Chondrocyte (in vitro differentiated cells): ENCODE measurements at regions not wholly inside any gene's neighbourhood (a gene's known extent, or its start where the extent isn't known, plus 50 kb on each side); places are given as distances from the start of the nearest gene placed in this dataset.

Source experiments
- DNase-seq: peaks from one replicate; pipeline ENCODE4 v3.0.0; 2021; ENCODE audit warnings: mixed read lengths, low spot score
- H3K27ac Mint-ChIP-seq: one replicate; pipeline ENCODE4 v1.8.0; 2021; ENCODE audit warnings: mild to moderate bottlenecking, moderate library complexity, mixed read lengths; ENCODE audit not compliant: unreplicated experiment
- H3K27me3 Mint-ChIP-seq: 2 replicates; pipeline ENCODE4 v1.8.0; 2021; ENCODE audit warnings: low read depth, mixed read lengths
- H3K36me3 Mint-ChIP-seq: 2 replicates; pipeline ENCODE4 v1.8.0; 2021; ENCODE audit warnings: low read depth, mixed read lengths
- H3K4me1 Mint-ChIP-seq: 2 replicates; pipeline ENCODE4 v1.8.0; 2021; ENCODE audit warnings: low read depth, mild to moderate bottlenecking, mixed read lengths
- H3K4me3 Mint-ChIP-seq: one replicate; pipeline ENCODE4 v1.8.0; 2021; ENCODE audit warnings: mild to moderate bottlenecking, moderate library complexity, mixed read lengths; ENCODE audit not compliant: unreplicated experiment
- H3K9me3 Mint-ChIP-seq: 2 replicates; pipeline ENCODE4 v1.8.0; 2021; ENCODE audit warnings: low read depth, mixed read lengths
- CTCF ChIP-seq: fragments of 200-600 bp; sonication (generic); IDR thresholded peaks from 2 replicates; pipeline ENCODE4 v1.5.0; 2021; ENCODE audit warnings: antibody characterized with exemption, mild to moderate bottlenecking, moderate library complexity

GRCh38 chr1:201736707-201737320 is 92.1 kb upstream of the IPO9 start:
- TF ChIP-seq CTCF: no peak
- Mint-ChIP-seq H3K27ac (peak overlapping the region; percentile 98), H3K4me3 (peak overlapping the region; percentile 9), H3K36me3 (peaks cover 11% of the 10 kb centered on the region), H3K4me1 (peaks cover 83% of the 10 kb centered on the region), H3K9me3 (no peaks in the 10 kb centered on the region), H3K27me3 (no peaks in the 10 kb centered on the region)
- no peak for DNase-seq

GRCh38 chr1:201737352-201738060 is 91.5 kb upstream of the IPO9 start:
- H3K4me1 Mint-ChIP-seq: peaks cover 84% of the 10 kb centered on the region
- peaks cover 13% of the 10 kb centered on the region for H3K36me3 Mint-ChIP-seq
- no peak for DNase-seq
- no peaks in the 10 kb centered on the region for H3K27me3 Mint-ChIP-seq
- no peak for TF ChIP-seq CTCF
- peak overlapping the region; percentile 98 for H3K27ac Mint-ChIP-seq
- no peaks in the 10 kb centered on the region for H3K9me3 Mint-ChIP-seq
- H3K4me3 Mint-ChIP-seq: peak overlapping the region; percentile 98

GRCh38 chr1:201739080-201739479 is 89.9 kb upstream of the IPO9 start:
- TF ChIP-seq CTCF: no peak
- Mint-ChIP-seq H3K9me3 (no peaks in the 10 kb centered on the region), H3K4me3 (peak overlapping the region; percentile 98), H3K4me1 (peaks cover 86% of the 10 kb centered on the region), H3K27me3 (no peaks in the 10 kb centered on the region), H3K36me3 (peaks cover 14% of the 10 kb centered on the region), H3K27ac (peak overlapping the region; percentile 98)
- no peak for DNase-seq

GRCh38 chr1:201739492-201740085 is 89.4 kb upstream of the IPO9 start:
- Mint-ChIP-seq H3K27ac (peak overlapping the region; percentile 98), H3K36me3 (peaks cover 13% of the 10 kb centered on the region), H3K4me3 (peak overlapping the region; percentile 98), H3K27me3 (no peaks in the 10 kb centered on the region), H3K9me3 (no peaks in the 10 kb centered on the region), H3K4me1 (peaks cover 85% of the 10 kb centered on the region)
- DNase-seq: no peak
- no peak for TF ChIP-seq CTCF

GRCh38 chr1:201740086-201740541 is 88.8 kb upstream of the IPO9 start:
- Mint-ChIP-seq H3K9me3 (no peaks in the 10 kb centered on the region), H3K27ac (peak overlapping the region; percentile 93), H3K4me3 (peak overlapping the region; percentile 98), H3K4me1 (peaks cover 85% of the 10 kb centered on the region), H3K36me3 (peaks cover 13% of the 10 kb centered on the region), H3K27me3 (no peaks in the 10 kb centered on the region)
- DNase-seq: no peak
- TF ChIP-seq CTCF: no peak
